WTC11 (cell line): ENCODE measurements at regions not wholly inside any gene's neighbourhood (a gene's known extent, or its start where the extent isn't known, plus 50 kb on each side); places are given as distances from the start of the nearest gene placed in this dataset.

ENCODE experiments used
- ATF3 ChIP-seq: sonication (generic); formaldehyde crosslinking; conservative IDR thresholded peaks from 2 replicates; pipeline ENCODE4 v1.8.1; 2022; ENCODE audit warnings: mild to moderate bottlenecking, missing genetic modification reagents
- CTCF ChIP-seq: fragments of 200-600 bp; IDR thresholded peaks from 2 replicates; pipeline ENCODE4 v1.8.0; 2022; ENCODE audit warnings: antibody characterized with exemption
- GABPB1 ChIP-seq: sonication (generic); formaldehyde crosslinking; IDR thresholded peaks from 2 replicates; pipeline ENCODE4 v1.8.1; 2023; ENCODE audit warnings: mild to moderate bottlenecking, missing genetic modification reagents
- NFYB ChIP-seq: sonication (generic); formaldehyde crosslinking; conservative IDR thresholded peaks from 2 replicates; pipeline ENCODE4 v1.8.0; 2022; ENCODE audit warnings: low read depth, missing genetic modification reagents

GRCh38 chr20:7503501-7503900 lies 436.8 kb downstream of the HAO1 start:
- TF ChIP-seq CTCF (no peak), GABPB1 (CRISPR knock-in tag) (no peak), ATF3 (no peak), NFYB (CRISPR knock-in tag) (no peak)
